ENCODE measurements at regions not wholly inside any gene's neighbourhood (a gene's known extent, or its start where the extent isn't known, plus 50 kb on each side); places are given as distances from the start of the nearest gene placed in this dataset.

DNA sequence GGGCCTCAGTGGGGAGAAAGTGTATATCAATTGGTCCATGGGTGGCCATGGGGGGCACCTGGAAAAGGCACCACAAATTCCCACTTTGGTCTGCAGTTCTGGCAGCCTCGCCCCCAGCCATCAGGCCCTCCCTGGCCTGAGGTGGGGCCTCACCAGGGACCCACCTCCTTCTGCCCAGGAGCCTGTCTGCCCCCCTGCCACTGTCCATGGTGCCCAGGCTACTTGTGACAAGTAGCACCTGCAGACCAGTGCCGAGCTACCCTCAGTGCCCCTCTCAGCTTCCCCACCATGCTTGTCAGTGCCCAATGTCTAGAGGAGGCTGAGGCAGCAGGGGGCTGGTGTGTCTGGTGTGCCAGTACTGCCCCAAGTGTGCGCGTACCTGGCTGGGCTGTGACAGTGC, 87.1 kb upstream of the PAXBP1 start:
- TF ChIP-seq EZH2phosphoT487 (IDR thresholded peaks at IDR 0.05; ENCODE audit: low read length) = no peak
- TF ChIP-seq, protein P1, sequence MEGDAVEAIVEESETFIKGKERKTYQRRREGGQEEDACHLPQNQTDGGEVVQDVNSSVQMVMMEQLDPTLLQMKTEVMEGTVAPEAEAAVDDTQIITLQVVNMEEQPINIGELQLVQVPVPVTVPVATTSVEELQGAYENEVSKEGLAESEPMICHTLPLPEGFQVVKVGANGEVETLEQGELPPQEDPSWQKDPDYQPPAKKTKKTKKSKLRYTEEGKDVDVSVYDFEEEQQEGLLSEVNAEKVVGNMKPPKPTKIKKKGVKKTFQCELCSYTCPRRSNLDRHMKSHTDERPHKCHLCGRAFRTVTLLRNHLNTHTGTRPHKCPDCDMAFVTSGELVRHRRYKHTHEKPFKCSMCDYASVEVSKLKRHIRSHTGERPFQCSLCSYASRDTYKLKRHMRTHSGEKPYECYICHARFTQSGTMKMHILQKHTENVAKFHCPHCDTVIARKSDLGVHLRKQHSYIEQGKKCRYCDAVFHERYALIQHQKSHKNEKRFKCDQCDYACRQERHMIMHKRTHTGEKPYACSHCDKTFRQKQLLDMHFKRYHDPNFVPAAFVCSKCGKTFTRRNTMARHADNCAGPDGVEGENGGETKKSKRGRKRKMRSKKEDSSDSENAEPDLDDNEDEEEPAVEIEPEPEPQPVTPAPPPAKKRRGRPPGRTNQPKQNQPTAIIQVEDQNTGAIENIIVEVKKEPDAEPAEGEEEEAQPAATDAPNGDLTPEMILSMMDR (IDR thresholded peaks at IDR 0.05; ENCODE audit: low read length) = no peak
